Fibroblast of skin of abdomen (primary cell): ENCODE measurements at regions not wholly inside any gene's neighbourhood (a gene's known extent, or its start where the extent isn't known, plus 50 kb on each side); places are given as distances from the start of the nearest gene placed in this dataset.

ENCODE experiments used
- DNase-seq: peaks from one replicate; pipeline ENCODE4 v3.0.0-alpha.2; 2013

DNA sequence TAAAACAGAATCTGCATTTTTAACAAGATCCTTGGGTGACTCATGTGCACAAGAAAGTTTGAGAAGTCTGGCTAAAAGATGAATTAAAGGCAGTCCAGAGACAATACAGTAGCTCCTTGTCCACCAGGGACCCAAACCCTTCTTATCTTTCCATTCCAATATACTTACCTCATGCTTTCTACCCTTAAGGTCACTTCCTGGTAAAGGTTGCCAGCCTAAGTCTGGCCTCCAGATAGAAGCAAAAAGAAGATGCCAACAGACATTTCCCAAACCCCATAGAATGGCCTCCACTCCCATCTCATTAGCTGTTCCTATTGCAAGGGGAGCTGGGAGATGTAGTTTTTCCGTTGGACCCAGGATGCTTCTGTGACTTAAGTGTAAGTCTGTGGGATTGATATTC is 101.4 kb upstream of the XYLT1 start:
- DNase-seq = no peak

DNA sequence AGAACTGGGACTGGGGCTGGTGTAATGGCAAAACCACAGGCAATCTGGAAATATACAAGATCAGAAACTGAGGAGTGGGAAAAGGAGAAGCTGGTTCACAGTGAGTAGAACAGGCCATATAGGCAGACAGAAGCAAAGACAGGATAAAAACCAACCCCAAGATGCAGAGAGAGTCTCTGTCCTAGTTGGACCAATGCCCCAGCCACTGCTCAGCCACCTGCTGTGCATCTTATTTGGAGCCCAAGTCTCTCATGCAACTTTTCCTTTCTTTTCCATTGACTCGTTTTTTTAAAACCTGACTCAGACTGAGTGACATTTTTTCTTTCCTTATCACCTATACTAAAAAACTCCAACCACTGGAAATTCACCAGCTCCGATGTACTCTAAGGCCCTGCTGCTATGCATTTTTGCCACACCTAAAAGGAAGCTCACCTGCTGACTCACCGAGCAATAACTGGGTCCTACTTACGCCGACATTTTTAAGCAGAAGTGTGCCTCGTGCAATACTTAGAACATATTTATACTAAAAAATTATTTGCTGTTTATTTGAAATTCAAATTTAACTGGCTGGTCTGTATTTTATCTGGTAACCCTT is 100.8 kb upstream of the XYLT1 start:
- no peak for DNase-seq

DNA sequence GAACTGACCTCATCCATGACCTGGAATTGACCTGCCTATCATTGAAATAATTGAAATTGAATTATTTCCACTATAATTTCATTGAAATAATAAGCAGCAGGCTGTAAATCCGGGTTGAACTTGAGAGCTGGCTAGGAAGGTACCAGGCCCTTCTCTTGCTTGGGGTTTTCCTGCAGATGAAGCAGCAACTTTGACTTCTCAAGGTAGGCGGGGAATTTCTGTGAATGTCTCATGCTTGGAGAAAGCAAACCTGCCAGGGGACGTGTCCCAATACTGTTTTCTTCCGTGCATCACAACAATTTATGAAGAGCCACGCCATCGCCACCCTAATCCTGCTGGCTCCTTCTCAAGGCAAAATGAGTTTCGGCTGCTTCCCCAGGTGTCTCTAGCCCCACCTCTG is 97.5 kb upstream of the XYLT1 start:
- DNase-seq = no peak

DNA sequence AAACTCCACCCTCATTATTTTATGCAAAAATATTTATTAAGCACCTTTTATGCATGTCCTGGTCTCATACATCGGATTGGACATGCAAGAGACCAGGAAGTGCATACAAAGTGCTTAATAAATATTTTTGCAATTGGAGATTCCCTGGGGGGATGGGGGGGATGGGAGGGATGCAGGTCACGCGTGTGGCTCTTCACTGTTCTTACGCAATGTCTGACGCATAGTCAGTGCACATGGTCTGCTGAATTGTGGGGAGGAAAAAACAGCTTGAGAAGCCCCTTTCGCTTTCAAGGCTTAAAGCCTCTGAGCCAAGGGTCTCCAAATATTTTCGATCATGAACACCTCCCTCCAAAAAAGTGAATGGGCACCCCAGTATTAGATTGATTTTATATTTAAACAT is 96.7 kb upstream of the XYLT1 start:
- DNase-seq = no peak

DNA sequence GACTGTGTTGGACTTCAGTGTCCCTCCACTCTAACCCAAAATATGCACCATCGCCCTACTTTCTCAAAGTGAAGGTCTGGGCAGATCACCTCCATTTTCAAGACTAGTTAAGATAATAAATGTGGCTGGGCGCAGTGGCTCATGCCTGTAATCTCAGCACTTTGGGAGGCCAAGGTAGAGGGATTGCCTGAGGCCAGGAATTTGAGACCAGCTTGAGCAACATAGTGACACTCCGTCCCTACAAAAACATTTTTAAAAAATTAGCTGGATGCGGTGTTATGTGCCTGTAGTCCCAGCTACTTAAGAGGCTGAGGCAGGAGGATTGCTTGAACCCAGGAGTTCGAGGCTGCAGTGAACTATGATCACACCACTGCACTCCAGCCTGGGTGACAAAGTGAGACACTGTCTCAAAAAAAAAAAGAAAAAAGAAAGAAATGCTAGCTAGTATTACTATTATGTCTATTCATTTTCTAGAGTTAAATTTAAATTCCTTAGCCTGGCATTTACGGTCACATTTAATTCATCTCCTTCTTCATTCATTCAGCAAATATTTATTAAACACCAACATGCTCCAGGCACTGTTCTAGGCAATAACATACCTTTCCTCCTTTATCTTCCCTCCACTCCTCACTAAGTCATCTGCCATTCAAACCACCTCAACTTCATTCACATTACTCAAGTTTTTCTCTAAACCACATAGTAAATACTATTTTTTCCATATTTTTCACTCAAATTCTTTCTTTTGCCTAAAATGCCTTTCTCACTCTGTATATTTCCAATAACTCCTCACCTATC is 96.1 kb upstream of the XYLT1 start:
- DNase-seq = no peak

DNA sequence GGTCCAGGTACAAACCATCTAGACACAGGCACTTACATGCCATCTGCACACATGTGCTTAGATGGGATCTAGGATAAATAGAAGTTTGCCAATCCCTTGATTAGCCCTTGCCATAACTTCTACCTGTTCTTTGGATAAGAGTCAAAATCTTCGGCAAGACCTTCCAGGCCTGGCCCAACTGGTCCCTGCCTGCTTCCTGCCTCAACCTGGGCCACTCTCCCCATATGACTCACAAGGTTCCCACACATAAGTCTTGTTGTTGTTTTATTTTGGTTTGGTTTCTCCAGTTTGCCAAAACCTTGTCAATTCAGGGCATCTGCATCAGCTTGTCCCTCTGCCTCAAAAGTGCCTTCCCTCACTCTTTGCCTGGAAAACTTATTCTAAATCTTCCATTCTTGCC is 95.3 kb upstream of the XYLT1 start:
- DNase-seq = no peak

DNA sequence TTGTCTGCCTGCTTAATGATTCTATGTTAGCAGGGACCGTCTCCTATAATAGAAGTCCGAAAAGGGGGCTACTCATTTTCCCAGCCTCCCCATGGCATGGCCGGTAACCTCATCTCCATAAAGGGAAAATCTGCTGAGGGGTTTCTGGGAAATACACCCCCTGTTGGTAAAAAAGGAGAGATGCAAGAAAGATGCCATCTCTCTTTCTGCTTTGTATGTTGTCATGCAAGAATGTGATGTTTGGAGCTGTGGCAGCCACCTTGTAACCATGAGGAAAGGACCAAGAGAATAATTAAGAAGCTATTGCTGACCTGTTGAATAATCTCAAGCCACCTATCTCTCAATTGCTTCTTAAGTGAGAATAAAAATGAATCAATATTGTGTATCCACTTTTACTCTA is 94.8 kb upstream of the XYLT1 start:
- no peak for DNase-seq

DNA sequence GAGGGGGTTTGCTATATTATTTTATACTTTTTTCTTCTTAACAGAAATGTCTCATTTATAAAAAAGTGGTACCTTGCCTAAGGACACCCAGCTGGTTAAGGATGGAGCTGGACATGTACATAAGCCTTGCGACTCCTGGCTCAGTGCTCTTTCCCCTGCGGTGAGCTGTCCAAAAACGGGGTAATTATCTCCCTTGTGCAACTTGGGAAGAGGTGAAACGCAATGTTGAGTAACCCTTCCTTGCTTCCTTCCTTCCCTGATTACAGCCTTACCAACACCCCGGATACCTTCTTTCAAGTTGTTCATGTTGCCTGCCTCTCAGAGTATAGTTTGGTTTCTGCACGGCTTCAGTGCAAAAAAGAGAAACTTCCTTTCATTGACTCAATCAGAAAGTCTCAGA is 94.1 kb upstream of the XYLT1 start:
- no peak for DNase-seq

DNA sequence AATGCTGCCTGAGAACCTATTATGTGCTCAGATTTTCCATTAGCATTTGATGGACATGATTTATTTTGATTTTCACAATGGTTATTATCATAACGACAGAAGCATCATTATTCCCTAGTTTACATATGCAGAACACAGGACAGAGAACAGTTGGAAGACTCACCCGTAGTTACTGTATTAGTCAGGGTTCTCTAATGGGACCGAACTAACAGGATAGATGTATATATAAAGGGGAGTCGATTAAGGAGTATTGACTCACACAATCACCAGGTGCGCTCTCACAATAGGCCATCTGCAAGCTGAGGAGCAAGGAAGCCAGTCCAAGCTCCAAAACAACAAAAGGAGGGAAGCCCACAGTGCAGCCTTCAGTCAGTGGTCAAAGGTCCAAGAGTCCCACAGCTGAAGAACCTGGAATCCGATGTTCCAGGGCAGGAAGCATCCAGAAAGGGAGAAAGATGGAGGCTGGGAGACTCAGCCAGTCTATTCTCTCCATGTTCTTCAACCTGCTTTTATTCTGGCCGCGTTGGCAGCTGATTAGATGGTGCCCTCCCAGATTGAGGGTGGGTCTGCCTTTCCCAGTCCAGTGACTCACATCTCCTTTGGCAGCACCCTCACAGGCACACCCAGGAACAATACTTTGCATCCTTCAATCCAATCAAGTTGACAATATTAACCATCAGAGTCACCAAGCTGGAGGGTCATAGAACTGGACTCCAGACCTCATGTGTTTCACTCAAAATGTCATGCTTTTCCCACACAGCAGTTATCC is 92.7 kb upstream of the XYLT1 start:
- no peak for DNase-seq

DNA sequence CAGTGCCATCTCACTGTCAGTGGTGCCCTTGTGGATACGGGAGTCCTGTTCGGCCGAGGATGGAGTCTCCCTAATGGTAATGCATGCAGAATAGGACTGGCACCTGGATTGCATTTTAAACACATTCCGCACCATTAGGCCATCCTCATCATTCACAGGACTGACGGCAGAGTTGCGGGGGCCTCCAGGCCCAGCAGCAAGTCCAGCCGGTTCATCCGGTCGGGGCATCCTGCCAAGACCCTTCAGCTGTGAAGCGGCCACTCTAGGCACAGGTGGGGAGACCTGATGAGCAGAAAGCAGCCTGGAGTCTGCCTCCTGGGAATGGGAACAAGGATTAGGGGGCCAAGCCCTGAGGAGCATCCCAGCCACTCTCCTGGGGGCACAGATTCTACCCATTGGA is 90.3 kb upstream of the XYLT1 start:
- no peak for DNase-seq

DNA sequence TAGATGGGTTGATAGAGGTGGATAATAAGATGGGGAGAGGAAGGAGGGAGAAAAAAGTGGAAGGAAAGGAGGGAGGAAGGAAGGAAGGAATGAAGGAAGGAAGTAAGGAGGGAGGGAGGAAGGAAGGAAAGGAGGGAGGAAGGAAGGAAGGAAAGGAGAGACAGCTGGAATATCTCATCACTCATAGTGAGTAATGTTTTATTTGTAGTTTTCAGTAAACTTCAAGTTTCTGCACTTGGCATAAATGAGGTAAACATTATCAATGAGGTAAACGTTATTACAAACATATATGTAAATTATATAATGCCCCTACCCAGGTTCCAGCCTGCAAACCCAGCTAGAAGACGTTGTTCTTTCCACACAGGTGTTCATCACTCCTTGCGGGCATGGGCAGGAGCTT is 89.8 kb upstream of the XYLT1 start:
- DNase-seq = no peak

DNA sequence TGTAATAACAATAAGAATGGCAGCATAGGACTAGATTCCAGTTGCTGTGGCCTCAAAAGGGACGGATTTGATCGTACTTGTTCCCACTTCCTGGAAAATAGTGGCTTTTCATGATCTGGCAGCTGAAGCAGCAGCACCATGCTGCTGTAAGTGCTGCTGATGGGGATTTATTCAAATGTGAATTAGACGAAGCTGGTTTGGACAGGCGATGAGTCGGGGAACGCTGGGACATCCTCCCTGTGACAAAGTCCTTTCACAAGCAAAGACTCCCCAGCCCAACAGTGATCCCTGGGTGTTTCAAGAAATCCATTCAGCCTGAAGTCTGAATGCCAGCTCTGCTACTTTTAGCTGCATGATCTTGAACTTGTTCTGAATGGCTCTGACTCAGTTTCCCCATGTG is 88.6 kb upstream of the XYLT1 start:
- no peak for DNase-seq

DNA sequence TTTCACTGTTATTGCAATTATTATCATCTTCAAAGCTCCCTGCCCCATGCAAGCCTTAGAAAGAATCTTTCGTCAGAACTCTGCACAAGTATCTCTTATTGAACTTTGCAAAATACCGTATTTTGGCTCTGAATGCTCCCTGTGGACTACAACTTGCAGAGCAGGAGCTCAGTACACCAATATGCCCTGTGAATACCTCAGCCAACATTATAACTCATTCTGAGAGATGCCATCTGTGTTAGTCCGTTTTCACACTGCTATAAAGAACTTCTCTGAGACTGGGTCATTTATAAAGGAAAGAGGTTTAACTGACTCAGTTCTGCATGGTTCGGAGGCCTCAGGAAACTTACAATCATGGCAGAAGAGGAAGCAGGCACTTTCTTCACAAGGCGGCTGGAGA is 87.2 kb upstream of the XYLT1 start:
- DNase-seq = no peak

DNA sequence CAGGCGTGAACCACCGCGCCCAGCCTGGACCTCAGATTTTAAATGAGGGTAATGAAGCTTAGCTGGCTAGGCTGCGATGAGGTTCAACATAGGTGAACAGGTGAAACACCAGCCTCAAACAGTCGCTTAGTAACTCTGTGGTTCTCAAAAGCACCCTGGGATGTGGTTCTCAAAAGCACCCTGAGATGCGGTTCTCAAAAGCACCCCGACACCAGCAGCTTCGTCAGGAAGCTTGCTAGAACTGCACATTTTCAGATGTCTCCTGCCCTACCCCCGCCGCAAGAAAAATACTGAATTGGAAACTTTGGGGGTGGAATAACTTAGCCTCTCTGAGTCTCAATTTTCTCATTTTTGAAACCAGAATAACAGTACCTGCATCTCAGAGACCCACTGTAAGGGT is 86.7 kb upstream of the XYLT1 start:
- no peak for DNase-seq

DNA sequence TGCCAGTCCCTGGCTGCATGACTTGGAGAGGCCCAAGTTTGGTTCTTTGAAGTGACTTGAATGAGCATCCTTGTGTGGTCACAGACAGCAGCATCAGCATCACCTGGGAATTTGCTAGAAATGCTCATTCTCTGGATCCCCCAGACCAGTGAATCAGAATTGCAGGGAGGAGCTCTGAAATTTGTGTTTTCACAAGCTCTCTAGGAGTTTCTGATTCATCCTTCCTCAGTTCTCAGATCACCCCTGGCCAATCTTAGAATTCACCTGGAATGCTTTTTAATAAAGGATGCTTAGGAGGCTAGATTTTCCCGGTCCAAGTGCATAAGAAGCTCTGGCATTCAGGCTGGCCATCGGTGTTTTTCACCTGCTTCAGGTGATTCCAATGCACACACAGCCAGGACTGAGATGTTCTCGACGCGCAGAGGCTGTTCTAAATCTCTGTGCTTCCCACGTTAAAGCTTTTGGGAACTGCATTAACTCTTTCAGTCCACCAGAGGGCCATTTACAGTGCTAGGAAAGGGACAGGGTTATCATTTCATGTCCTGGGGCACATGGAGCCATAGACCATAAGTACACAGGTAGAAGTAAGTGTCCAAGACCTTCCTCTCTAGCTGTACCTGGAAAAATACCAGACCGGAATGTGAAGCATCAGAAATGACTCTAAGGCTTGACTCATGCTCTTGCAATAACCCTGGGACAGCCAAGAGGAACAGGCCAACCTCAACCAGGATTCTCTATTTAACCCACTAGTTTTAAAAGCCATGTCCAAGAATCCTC is 85.7 kb upstream of the XYLT1 start:
- peak; percentile 41 for DNase-seq

DNA sequence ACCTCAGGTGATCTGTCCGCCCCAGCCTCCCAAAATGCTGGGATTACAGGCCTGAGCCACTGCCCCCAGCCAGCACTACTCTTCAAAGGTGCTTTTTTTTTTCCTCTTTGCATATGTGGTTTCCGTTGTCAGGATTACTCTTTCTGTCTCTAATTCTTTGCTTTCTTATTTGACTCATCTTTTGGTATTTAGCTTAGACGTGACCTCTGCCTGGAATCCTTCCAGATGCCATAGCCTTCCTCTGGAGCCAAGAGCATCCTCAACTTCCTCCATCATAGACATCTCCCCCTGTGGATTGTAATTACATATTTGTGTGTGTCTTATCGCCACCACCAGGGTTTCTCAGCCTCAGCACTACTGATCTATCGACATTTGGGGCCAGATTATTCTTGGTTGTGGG is 84.4 kb upstream of the XYLT1 start:
- DNase-seq = peak; percentile 98

DNA sequence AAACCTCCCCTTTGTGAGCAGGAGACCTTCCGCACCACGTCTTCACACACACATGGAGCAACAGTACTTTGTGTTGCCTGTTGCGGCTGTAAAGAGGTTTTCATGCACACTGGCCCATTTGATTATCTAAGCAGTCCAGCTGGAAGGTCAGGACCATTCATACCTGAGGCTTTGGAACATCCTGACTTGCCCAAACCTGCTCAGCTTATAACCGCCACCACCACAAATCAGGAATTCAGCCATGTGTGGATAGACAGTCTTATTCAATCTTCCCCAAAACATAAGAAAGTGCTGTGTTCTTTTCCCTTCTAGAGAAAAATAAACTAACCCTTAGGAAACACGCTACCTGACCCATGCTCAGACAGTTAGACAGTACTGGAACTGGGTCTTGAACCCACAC is 81.6 kb upstream of the XYLT1 start:
- no peak for DNase-seq

DNA sequence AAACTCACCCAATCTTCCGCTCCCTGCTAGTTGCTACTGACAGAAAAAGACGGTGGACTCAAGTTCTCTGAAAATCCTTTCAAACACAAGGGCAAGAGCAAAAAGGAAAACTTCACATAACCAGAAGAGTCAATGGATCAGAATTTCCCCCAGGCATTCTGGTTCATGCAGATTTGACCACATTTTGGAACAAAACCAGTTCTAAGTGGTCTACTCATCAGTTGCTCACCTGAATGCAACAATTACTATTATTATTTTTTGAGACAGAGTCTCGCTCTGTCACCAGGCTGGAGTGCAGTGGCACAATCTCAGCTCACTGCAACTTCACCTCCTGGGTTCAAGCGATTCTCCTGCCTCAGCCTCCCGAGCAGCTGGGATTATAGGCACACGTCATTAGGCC is 80.9 kb upstream of the XYLT1 start:
- DNase-seq = peak; percentile 50

DNA sequence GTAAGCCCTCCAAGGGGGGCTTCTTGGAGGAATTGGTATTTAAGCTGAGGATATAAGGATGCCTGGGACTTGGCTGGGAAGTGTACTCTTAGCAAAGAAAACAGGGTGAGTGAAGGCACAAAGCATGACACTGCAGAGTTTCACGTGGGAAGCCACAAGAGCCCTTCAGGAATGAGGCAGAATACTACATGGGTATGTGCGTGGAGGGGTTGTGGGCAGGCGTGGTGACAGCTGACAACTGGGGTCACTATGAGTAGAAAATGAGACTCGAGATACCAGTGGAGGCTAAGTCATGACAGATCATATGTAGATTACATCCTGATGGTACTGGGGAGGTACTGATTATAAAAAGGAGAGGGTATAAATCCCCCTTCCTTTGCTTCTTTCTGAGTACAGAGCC is 78.1 kb upstream of the XYLT1 start:
- no peak for DNase-seq

DNA sequence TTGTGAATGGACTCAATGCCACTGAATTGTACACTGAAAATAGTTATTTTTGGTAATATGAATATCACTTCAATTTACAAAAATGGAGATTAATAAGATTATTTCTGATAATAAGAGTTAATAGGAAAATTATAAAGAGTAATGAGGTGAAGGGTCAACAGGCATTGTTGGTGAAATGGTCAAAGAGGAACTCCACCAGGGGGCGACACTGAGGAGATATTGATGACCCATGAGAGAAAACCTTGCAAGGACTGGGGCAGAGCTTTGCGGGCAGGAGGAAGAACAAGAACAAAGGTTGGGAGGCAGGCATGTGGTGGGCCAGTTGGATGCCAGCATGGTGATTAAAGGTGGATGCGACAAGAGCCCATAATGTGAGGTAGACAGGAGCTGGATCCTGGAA is 74.0 kb upstream of the XYLT1 start:
- no peak for DNase-seq

DNA sequence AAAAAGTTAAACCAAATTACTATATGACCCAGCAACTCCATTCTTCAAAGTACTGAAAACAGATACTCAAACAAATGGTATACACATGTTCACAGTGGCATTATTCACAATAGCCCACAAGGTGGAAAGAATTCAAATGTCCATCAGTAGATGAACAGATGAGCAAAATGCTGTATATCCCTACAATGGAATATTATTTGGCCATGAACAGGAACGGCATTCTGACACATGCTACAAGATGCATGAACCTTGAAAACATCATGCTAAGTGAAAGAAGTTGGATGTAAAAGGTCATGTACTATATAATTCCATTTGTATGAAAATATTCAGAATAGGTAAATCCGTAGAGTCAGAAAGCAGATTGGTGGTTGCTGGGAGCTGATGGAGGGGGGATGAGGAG is 73.5 kb upstream of the XYLT1 start:
- no peak for DNase-seq

DNA sequence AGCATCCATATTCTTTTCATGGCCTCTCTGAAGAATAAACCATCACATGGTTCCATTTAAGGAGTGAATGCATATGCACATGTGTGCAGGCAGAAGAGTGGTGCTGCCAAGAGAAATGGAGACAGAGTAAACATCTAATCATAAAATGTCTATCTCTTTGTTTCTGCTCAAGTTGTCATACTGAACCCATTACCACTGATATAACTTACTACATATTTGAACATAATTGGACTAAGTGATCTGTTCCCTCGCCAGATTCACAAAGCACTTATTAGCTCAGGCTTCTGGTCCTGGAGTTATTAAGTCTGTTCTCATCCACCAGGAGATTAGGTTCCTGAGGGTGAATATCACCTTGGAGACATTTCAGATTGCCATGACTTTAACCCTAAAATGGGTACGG is 72.3 kb upstream of the XYLT1 start:
- no peak for DNase-seq

DNA sequence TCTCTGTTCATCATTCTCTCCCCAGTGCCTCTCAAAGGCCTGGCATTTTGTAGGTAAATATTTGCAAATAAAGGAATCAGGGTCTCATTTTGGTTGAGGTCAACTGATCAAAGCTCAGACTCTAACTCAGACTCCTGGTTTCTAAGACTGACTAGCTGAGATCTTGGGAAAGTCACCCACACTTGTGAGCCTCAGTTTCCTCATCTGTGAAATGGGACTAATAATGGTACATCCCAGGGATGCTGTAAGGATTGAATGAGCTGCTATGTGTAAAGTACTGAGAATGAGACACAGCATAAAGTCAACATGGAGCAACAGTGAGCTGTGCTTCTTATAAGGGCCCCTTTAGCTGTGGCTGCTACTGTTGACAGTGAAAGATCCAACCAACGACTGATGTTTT is 70.6 kb upstream of the XYLT1 start:
- DNase-seq = no peak
